GM12801 (cell line): ENCODE measurements at regions not wholly inside any gene's neighbourhood (a gene's known extent, or its start where the extent isn't known, plus 50 kb on each side); places are given as distances from the start of the nearest gene placed in this dataset.

Experiments used
- CTCF ChIP-seq: IDR thresholded peaks from one replicate; pipeline ENCODE4 v1.5.1; 2011; ENCODE audit warnings: control low read depth; ENCODE audit not compliant: insufficient read length; ENCODE audit errors: extremely low read depth

GRCh38 chr15:79492065-79492464 is 59.9 kb downstream of the MINAR1 start:
- TF ChIP-seq CTCF: no peak

- TF ChIP-seq CTCF: no peak
Observed at GRCh38 chr15:79494384-79494909, 62.3 kb downstream of the MINAR1 start.

- no peak for TF ChIP-seq CTCF
Observed at GRCh38 chr15:79494963-79495755, 63.0 kb downstream of the MINAR1 start.

- TF ChIP-seq CTCF: no peak
Observed at GRCh38 chr15:79495775-79496174, 63.6 kb downstream of the MINAR1 start.

- no peak for TF ChIP-seq CTCF
Observed at GRCh38 chr15:79496838-79497237, 64.7 kb downstream of the MINAR1 start.

- TF ChIP-seq CTCF: no peak
Observed at GRCh38 chr15:79501086-79501485, 69.0 kb downstream of the MINAR1 start.

GRCh38 chr15:79505956-79506355 is 73.8 kb downstream of the MINAR1 start:
- no peak for TF ChIP-seq CTCF
